CD4-positive, alpha-beta T cell treated with Interleukin-10 for 1 hour (primary cell): ENCODE measurements at regions not wholly inside any gene's neighbourhood (a gene's known extent, or its start where the extent isn't known, plus 50 kb on each side); places are given as distances from the start of the nearest gene placed in this dataset.

Source experiments
- DNase-seq: peaks from one replicate; pipeline ENCODE4 v3.0.0-alpha.2; 2020

DNA sequence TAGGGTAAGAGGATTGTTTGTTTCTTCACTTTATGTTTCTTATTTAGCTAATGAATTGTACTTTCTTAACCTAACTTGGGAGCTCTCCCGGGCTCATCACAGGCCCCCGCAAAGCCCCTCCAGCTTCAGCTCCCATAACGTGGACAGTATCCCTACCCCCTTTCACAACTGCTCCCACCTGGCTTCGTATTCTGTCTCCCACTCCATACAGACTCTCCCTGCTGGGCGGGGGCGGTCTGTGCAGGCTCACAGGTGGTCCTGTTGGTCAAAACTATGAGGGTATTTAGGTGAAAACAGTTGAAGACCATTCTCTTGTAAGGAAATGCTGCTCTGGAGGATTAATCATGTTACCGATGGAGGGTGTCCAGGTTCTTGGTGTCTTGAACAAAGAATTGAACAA lies 805.3 kb downstream of the SEMA5A start:
- DNase-seq, result no peak

GRCh38 chr5:8749556-8749955 lies 796.3 kb downstream of the SEMA5A start:
- DNase-seq, result no peak

DNA sequence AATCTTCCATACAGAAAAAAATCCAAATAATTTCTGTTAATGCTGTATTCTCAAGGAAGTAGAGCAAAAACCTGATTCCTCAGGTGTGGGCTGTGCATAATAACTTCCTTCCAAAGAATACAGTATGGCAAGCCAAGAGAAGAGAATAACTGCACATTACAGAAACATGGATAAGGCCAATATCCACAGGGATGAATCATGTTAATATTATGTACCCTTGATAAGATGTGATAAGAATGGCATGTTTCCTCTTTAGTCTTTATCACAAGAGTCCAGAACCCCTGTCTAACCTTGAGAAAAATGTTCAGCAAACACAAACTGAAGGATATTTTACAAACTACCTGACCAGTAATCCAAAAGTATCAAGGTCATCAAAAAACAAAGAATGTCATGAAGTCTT lies 795.8 kb downstream of the SEMA5A start:
- no peak for DNase-seq

DNA sequence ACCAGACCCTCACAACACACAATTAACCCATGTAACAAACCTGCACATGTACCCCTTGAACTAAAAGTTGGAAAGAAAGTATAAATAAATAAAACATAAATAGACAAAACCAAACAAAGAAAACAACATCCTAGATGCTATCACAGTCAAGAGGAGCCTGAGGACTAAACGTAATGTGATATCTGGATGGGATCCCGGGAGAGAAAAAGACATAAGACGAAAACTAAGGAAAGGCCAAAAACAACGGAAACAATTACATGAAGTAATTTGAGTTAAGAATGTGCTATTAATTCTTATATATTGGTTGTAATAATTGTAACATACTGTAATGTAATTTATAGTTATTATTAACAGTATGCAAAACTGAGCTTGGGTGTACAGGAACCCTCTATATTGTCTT lies 793.9 kb downstream of the SEMA5A start:
- no peak for DNase-seq

GRCh38 chr5:8752595-8752994 lies 793.3 kb downstream of the SEMA5A start:
- DNase-seq, result no peak

GRCh38 chr5:8756498-8757084 lies 789.3 kb downstream of the SEMA5A start:
- DNase-seq, result no peak

DNA sequence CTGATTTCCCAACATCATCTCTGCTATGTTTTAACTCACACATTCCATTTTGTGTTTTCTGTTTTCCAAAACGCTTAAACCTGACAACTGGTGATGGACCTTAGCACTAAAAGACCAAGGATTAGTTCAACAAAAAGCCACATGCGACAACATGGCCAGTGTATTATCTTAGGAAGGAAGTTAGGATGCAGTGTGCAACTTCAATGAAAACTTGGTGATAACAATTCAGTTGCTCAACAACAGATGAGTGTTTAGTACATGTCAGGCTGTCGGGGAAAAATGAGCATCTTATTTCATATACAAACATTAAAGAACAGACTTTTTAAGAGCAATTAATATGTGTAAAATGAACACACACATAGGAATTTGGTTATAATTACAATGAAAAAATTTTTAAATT lies 780.0 kb downstream of the SEMA5A start:
- DNase-seq, result no peak

GRCh38 chr5:8766448-8766847 lies 779.4 kb downstream of the SEMA5A start:
- no peak for DNase-seq

GRCh38 chr5:8767111-8767510 lies 778.8 kb downstream of the SEMA5A start:
- DNase-seq, result no peak

DNA sequence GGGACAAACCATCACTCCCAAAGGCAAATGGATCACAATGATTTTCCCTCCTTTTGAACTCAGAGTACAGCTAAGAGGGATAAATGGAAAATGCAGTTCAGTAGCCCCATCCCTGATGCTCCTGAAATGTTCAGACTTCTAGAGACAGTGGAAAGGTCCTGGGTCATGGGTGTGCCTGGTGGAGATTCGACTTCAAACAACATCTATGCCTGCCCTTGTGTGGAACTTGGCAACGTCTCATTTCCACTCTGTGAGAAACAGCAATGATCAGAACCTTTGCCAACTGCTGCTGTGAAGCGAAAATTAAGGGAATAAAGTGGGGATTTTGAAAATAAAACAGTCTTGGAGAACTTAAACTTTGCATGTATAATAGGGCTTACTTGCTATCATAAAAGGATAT lies 778.1 kb downstream of the SEMA5A start:
- DNase-seq, result no peak

- no peak for DNase-seq
These were observed 776.2 kb downstream of the SEMA5A start for GRCh38 chr5:8769631-8770030.

- DNase-seq, result no peak
These were observed 775.4 kb downstream of the SEMA5A start for GRCh38 chr5:8770431-8770830.

DNA sequence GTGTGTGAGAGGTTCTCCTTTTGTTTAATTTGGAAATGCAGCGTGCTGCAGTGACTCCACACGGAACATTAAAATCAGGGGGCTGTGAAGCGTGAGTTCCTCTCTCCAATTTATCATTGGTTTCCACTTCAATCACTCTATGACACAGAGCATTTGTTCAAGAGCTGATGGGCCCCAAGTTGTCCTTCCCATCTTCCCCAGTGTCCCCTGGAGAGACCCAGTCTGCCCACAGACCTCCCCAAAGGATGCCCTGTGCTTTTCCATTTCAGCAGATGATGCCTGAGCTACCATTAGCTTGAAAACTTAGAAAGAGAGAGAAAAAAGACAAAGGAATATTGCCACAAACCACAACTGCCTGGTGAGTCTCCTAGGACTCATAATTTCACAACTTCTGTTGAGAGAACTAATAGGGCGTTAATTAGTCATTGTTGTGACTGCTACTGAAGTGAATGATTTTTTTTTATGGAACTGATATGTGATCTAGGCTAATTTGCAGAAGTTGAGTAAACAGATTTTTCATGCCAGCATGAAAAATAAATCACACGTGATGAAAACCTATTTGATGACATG lies 772.7 kb downstream of the SEMA5A start:
- no peak for DNase-seq

- DNase-seq, result no peak
These were observed 761.2 kb downstream of the SEMA5A start for GRCh38 chr5:8784692-8785091.

GRCh38 chr5:8788246-8788645 lies 757.6 kb downstream of the SEMA5A start:
- DNase-seq, result no peak

DNA sequence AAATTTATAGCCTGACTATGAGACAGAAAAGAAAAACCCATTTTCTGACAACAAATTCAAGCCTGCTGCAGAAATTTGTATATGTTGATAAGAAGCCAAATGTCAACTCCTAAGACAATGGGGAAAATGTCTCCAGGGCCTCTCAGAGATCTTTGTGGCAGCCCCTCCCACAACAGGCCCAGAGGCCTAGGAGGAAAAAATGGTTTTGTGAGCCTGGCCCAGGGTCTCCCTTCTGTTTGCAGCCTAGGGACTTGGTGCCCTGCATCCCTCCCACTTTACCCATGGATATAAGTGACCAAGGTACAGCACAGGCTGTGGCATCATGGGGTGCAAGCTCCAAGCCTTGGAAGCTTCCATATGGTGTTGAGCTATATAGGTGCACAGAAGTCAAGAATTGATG lies 740.2 kb downstream of the SEMA5A start:
- no peak for DNase-seq

DNA sequence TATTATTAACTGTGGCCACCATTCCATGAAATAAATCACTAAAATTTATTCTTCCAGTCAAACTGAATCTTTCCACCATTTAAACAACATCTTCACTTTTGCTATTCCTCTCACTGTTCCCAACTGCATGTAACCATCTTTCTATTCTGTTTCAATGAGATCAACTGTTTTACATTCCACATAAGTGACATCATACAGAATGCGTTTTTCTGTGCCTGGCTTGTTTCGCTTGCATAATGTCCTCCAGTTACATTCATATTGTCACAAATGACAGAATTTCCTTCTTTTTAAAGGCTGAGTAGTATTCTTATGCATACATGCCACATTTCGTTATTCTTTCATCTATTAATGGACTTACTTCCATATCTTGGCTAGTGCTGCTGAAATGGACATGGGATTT lies 738.2 kb downstream of the SEMA5A start:
- DNase-seq, result no peak

- DNase-seq, result no peak
These were observed 734.3 kb downstream of the SEMA5A start for GRCh38 chr5:8811581-8811980.

DNA sequence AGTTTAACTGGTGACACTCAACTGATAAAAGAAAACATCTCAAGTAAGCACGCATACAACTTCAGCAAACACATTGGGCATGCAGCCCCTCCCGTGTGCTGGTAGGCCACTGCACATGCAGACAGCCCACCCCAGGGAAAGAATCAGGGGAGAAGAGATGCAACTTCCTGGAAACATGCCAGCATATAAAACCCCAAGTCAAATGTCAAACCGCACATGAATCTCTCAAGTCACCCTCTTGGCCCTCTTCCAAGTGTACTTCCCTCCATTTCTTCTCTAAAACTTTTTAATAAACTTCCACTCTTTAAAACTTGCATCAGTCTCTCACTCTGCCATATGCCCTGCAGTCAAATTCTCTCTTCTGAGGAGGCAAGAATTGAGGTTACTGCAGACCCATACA lies 732.7 kb downstream of the SEMA5A start:
- no peak for DNase-seq

GRCh38 chr5:8814105-8814504 lies 731.8 kb downstream of the SEMA5A start:
- no peak for DNase-seq

DNA sequence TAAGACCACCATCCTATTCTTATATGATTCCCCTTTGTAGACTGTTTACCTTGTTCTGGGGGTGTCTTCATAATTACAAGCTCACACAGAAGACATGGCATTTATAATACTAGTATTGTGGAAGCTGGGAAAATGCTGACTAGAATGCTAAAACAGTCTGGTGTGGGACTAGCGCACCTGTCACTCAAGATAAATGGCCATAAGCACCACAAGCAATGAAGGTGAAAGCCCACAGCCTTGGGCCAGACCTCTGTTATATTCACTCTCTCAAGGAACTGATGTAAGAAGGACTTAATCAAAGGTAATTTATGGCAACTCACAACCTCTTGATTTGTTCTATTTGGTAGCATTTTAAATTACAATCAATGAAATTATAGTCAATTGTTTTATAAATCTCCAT lies 721.5 kb downstream of the SEMA5A start:
- DNase-seq, result no peak

DNA sequence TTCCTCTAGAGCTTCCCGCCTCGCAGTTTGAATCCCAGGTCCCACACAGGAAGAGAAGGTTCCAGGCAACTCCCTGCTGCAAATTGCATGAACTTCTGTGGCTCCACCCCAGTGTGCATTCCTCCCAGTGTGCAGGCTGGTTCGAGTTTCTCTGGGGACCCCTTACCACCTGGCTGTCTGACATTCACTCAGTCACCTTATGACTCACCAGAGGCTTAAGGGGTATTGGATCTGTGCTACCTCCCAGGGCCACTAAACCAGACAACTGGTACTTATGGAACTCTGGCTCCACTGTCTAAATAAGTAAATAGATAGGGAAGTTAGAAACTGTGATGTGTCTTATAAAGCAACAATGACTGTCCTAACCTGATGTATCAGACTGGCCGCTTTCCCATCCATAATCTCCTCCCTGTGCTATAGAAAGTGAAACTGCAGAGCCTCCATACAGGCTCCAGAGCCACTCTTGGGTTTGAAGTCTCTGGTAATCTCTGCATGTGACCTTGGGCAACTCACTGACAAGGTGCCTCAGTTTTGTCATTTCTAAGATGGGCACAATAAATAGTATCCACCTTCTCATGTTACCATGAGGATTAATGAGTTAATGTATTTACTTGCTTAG lies 720.6 kb downstream of the SEMA5A start:
- DNase-seq, result no peak

DNA sequence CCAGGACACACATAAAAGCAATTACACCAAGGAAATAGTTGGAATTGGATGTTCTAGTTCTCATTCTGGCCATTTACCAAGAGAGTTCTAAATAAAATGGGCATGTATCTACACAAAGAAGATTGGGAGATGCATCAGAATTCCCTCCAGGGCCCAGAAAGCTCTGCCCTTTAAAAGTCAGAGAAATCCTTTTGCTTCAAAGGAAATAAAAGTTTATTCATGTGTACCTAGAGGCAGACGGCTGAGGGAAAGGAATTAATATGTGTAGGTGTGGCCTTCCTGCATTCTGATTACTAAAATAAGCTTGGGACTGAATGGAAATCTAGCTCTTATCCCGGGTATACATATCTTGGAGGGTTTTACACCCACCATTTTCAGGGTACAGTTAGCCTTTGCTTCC lies 719.4 kb downstream of the SEMA5A start:
- no peak for DNase-seq

GRCh38 chr5:8827696-8828095 lies 718.2 kb downstream of the SEMA5A start:
- DNase-seq, result no peak
